K562 (cell line): ENCODE measurements at regions not wholly inside any gene's neighbourhood (a gene's known extent, or its start where the extent isn't known, plus 50 kb on each side); places are given as distances from the start of the nearest gene placed in this dataset.

Experiments
- CBX8 ChIP-seq: fragments of 200-600 bp; sonication (generic); IDR thresholded peaks from 2 replicates; pipeline ENCODE4 v1.6.1; 2012; ENCODE audit warnings: borderline replicate concordance, mixed run types, low read depth, mild to moderate bottlenecking, moderate library complexity, mixed read lengths, low read length, control low read depth, inconsistent platforms; ENCODE audit not compliant: poor library complexity, severe bottlenecking; ENCODE audit errors: extremely low read depth
- EP300 ChIP-seq: IDR thresholded peaks from 2 replicates; pipeline ENCODE4 v1.6.1; 2012; ENCODE audit warnings: low read length, improper control_type of control experiment
- EZH2 ChIP-seq: IDR thresholded peaks from 2 replicates; pipeline ENCODE4 v1.6.1; 2012; ENCODE audit warnings: low read depth, mild to moderate bottlenecking, inconsistent platforms, low read length, borderline replicate concordance
- NR1H2 ChIP-seq: sonication (generic); formaldehyde crosslinking; IDR thresholded peaks from 2 replicates; pipeline ENCODE4 v1.4.0; 2020; ENCODE audit warnings: mild to moderate bottlenecking, missing genetic modification reagents
- SRSF7 ChIP-seq: fragments of 200-400 bp; formaldehyde crosslinking; optimal IDR thresholded peaks from 2 replicates; pipeline ENCODE3; 2017; ENCODE audit warnings: mild to moderate bottlenecking, low read depth, low read length
- ZNF121 ChIP-seq: sonication (generic); formaldehyde crosslinking; conservative IDR thresholded peaks from 2 replicates; pipeline ENCODE4 v1.8.0; 2022; ENCODE audit warnings: missing genetic modification reagents
- ZNF780A ChIP-seq: fragments of 250-450 bp; sonication (Bioruptor Pico); IDR thresholded peaks from 2 replicates; pipeline ENCODE4 v1.5.0; 2021; ENCODE audit warnings: mild to moderate bottlenecking
- TF ChIP-seq, protein P1 (sequence below), 3 experiments: IDR thresholded peaks in 2 of 3; conservative IDR thresholded peaks in 1 of 3; 2 replicates each; pipeline ENCODE4 v1.5.1; 2011 to 2012; ENCODE audit warnings: low read length in 3 of 3, mild to moderate bottlenecking in 3 of 3, control low read depth in 2 of 3, improper control_type of control experiment in 1 of 3, inconsistent platforms in 1 of 3, low read depth in 1 of 3, mixed read lengths in 1 of 3, moderate library complexity in 1 of 3; ENCODE audit not compliant: insufficient read depth in 2 of 3
- TF ChIP-seq, protein P2 (sequence below): fragments of 450-650 bp; formaldehyde crosslinking; conservative IDR thresholded peaks from 2 replicates; pipeline ENCODE4 v1.4.0; 2022; ENCODE audit warnings: mild to moderate bottlenecking, missing genetic modification characterization
- TF ChIP-seq, protein P3 (sequence below): sonication (generic); formaldehyde crosslinking; IDR thresholded peaks from 2 replicates; pipeline ENCODE4 v1.8.0; 2022; ENCODE audit warnings: missing genetic modification reagents, mild to moderate bottlenecking, moderate library complexity, borderline replicate concordance

DNA sequence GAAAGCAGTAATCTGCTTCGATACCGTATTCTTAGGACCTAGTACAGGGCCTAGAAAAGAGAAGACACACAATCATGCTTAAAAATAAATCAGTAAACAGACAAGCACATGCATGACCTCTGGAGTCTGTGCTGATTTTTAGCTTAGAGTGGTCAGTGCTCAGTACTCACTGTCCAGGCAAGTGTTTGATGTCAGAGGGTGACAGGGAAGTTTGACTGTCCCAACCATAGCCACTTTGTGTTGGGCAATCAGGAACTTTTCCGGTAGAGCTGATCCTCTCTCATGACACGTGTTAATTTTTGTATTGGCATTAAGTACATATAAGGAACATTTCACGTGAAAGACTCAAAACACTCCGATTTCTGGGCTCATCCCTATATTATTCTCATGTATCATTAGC lies 464.7 kb upstream of the KLF4 start:
- TF ChIP-seq, protein P1, sequence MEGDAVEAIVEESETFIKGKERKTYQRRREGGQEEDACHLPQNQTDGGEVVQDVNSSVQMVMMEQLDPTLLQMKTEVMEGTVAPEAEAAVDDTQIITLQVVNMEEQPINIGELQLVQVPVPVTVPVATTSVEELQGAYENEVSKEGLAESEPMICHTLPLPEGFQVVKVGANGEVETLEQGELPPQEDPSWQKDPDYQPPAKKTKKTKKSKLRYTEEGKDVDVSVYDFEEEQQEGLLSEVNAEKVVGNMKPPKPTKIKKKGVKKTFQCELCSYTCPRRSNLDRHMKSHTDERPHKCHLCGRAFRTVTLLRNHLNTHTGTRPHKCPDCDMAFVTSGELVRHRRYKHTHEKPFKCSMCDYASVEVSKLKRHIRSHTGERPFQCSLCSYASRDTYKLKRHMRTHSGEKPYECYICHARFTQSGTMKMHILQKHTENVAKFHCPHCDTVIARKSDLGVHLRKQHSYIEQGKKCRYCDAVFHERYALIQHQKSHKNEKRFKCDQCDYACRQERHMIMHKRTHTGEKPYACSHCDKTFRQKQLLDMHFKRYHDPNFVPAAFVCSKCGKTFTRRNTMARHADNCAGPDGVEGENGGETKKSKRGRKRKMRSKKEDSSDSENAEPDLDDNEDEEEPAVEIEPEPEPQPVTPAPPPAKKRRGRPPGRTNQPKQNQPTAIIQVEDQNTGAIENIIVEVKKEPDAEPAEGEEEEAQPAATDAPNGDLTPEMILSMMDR (IDR thresholded peaks at IDR 0.05 in 2 of 3, conservative IDR thresholded peaks at IDR 0.05 in 1 of 3; ENCODE audit: insufficient read depth in 2 of 3, low read depth in 1 of 3, low read length in 3 of 3): no peak
- TF ChIP-seq, protein P2, sequence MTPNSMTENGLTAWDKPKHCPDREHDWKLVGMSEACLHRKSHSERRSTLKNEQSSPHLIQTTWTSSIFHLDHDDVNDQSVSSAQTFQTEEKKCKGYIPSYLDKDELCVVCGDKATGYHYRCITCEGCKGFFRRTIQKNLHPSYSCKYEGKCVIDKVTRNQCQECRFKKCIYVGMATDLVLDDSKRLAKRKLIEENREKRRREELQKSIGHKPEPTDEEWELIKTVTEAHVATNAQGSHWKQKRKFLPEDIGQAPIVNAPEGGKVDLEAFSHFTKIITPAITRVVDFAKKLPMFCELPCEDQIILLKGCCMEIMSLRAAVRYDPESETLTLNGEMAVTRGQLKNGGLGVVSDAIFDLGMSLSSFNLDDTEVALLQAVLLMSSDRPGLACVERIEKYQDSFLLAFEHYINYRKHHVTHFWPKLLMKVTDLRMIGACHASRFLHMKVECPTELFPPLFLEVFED (CRISPR knock-in tag): no peak
- TF ChIP-seq, protein P3, sequence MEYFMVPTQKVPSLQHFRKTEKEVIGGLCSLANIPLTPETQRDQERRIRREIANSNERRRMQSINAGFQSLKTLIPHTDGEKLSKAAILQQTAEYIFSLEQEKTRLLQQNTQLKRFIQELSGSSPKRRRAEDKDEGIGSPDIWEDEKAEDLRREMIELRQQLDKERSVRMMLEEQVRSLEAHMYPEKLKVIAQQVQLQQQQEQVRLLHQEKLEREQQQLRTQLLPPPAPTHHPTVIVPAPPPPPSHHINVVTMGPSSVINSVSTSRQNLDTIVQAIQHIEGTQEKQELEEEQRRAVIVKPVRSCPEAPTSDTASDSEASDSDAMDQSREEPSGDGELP (CRISPR knock-in tag): no peak
- no peak for TF ChIP-seq SRSF7
- no peak for TF ChIP-seq CBX8
- no peak for TF ChIP-seq ZNF780A (CRISPR knock-in tag)
- TF ChIP-seq NR1H2 (CRISPR knock-in tag): no peak
- no peak for TF ChIP-seq EP300
- no peak for TF ChIP-seq EZH2
- no peak for TF ChIP-seq ZNF121
